B cell (primary cell): ENCODE measurements at regions not wholly inside any gene's neighbourhood (a gene's known extent, or its start where the extent isn't known, plus 50 kb on each side); places are given as distances from the start of the nearest gene placed in this dataset.

Experiments
- CTCF ChIP-seq: fragments of 200-600 bp; IDR thresholded peaks from one replicate; pipeline ENCODE4 v1.8.0; 2022; ENCODE audit warnings: antibody characterized with exemption, mild to moderate bottlenecking
- EZH2 ChIP-seq: IDR thresholded peaks from 2 replicates; pipeline ENCODE4 v1.6.1; 2012; ENCODE audit warnings: borderline replicate concordance, low read depth, mild to moderate bottlenecking, moderate library complexity, low read length; ENCODE audit not compliant: insufficient read depth, poor library complexity, severe bottlenecking

- no peak for TF ChIP-seq CTCF
- no peak for TF ChIP-seq EZH2
Observed at GRCh38 chrX:39039890-39040289, 238.6 kb downstream of the MID1IP1 start.
